ENCODE measurements at regions not wholly inside any gene's neighbourhood (a gene's known extent, or its start where the extent isn't known, plus 50 kb on each side); places are given as distances from the start of the nearest gene placed in this dataset.

DNA sequence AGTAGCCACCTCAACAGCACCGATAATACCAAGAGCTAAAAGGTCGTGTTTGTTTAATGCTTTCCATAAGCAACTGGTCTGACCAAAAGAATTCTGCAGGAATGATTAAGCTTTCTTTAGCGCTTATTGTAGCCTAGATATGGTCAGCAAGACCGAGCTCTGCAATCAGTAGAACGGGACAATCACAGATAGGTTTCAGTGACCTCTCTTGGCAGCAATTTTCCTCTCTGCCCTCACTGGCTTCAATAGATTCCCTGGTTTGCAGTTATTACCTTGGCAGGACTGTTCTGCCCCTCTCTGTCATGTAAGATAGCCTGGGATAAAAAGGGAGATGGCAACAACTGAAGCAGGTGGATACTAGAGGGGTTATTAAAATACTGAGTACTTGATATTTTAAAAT lies 337.1 kb upstream of the NECTIN3 start:
- no peak for TF ChIP-seq POLR2A (IDR thresholded peaks at IDR 0.05)
- TF ChIP-seq, protein P1, sequence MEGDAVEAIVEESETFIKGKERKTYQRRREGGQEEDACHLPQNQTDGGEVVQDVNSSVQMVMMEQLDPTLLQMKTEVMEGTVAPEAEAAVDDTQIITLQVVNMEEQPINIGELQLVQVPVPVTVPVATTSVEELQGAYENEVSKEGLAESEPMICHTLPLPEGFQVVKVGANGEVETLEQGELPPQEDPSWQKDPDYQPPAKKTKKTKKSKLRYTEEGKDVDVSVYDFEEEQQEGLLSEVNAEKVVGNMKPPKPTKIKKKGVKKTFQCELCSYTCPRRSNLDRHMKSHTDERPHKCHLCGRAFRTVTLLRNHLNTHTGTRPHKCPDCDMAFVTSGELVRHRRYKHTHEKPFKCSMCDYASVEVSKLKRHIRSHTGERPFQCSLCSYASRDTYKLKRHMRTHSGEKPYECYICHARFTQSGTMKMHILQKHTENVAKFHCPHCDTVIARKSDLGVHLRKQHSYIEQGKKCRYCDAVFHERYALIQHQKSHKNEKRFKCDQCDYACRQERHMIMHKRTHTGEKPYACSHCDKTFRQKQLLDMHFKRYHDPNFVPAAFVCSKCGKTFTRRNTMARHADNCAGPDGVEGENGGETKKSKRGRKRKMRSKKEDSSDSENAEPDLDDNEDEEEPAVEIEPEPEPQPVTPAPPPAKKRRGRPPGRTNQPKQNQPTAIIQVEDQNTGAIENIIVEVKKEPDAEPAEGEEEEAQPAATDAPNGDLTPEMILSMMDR (IDR thresholded peaks at IDR 0.05) = no peak

Measured in uterus (tissue), 2 donors.